ENCODE measurements at regions not wholly inside any gene's neighbourhood (a gene's known extent, or its start where the extent isn't known, plus 50 kb on each side); places are given as distances from the start of the nearest gene placed in this dataset.
A peak's percentile ranks its signal among the peaks of the same experiment; 100 is the strongest.

- H3K23ac ChIP-seq (ENCODE audit: low read length in 2 of 2) = no peak overlapping the region
- no peak overlapping the region for H3K4ac ChIP-seq (ENCODE audit: low read depth in 1 of 2, low read length in 2 of 2)
- H3K4me1 ChIP-seq (ENCODE audit: control insufficient read depth, insufficient read depth, low read depth, low read length) = no peaks in the 10 kb centered on the region
- peak overlapping the region; percentile 86 for H3K27ac ChIP-seq (ENCODE audit: low read length, poor library complexity, severe bottlenecking)
- H3K9me3 ChIP-seq (ENCODE audit: control insufficient read depth, low read length) = peaks cover 9% of the 10 kb centered on the region
- H3K27me3 ChIP-seq (ENCODE audit: control insufficient read depth in 1 of 2, insufficient read depth in 1 of 2, low read length in 2 of 2) = no peaks in the 10 kb centered on the region
- no peak overlapping the region for H3K14ac ChIP-seq (ENCODE audit: low read length in 2 of 2)
- no peaks in the 10 kb centered on the region for H3K79me1 ChIP-seq (replicated peaks; ENCODE audit: low read length, poor library complexity, severe bottlenecking)
- H2BK120ac ChIP-seq (ENCODE audit: low read depth, low read length) = no peak overlapping the region
- H2BK15ac ChIP-seq (ENCODE audit: low read depth, poor library complexity, severe bottlenecking) = no peak overlapping the region
- no peak overlapping the region for H2BK12ac ChIP-seq (ENCODE audit: low read length in 2 of 2)
- H3K36me3 ChIP-seq (ENCODE audit: control insufficient read depth in 1 of 2, insufficient read depth in 2 of 2, low read depth in 1 of 2, low read length in 2 of 2) = no peaks in the 10 kb centered on the region
- whole genome bisulfite sequencing = 0% methylated on average over 1 of the region's 1 CpG
- peak overlapping the region in 1 of 2 experiments; percentile 34 for H3K18ac ChIP-seq (ENCODE audit: low read depth in 1 of 2, low read length in 2 of 2)
- no peak overlapping the region for H4K91ac ChIP-seq (ENCODE audit: low read length)
- H3K4me2 ChIP-seq (ENCODE audit: low read length, poor library complexity, severe bottlenecking) = no peak overlapping the region
- H3K4me3 ChIP-seq (ENCODE audit: insufficient read depth in 1 of 2, low read depth in 1 of 2, low read length in 2 of 2) = no peak overlapping the region
- H2AK5ac ChIP-seq (ENCODE audit: low read length, severe bottlenecking) = no peak overlapping the region
- no peak overlapping the region for H4K8ac ChIP-seq (ENCODE audit: low read length)
- DNase-seq = peak; percentile 72
- H2BK5ac ChIP-seq (ENCODE audit: low read depth, low read length, poor library complexity, severe bottlenecking) = no peak overlapping the region
- no peak overlapping the region for H3K9ac ChIP-seq (ENCODE audit: low read length)
- no peak overlapping the region for H2AFZ ChIP-seq (ENCODE audit: low read depth, low read length)
Measured at GRCh38 chr18:41075212-41075611, 879.8 kb upstream of the PIK3C3 start.

DNA sequence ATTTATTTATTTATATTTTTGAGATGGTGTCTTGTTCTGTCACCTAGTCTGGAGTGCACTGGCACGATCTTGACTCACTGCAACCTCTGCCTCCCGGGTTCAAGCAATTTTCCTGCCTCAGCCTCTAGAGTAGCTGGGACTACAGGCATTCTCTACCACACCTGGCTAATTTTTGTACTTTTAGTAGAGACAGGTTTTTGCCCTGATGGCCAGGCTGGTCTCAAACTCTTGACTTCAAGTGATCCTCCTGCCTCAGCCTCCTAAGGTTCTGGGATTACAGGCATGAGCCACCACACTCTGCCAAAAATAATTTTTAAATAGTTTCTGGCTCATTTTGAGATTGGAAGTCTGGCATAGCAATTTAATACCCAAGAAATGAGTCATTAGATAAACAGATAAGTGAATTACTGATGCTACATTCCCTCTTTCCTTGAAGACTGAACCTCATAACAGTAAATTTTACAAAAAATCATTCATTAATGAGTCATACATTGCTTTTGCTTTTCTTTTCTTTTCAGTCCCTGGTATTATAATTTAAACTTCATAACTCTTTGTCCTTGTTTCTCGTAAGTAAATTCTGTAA is 881.6 kb upstream of the PIK3C3 start:
- no peak overlapping the region for H2BK5ac ChIP-seq (ENCODE audit: low read depth, low read length, poor library complexity, severe bottlenecking)
- H4K91ac ChIP-seq (ENCODE audit: low read length) = no peak overlapping the region
- H2BK15ac ChIP-seq (ENCODE audit: low read depth, poor library complexity, severe bottlenecking) = no peak overlapping the region
- H3K36me3 ChIP-seq (ENCODE audit: control insufficient read depth in 1 of 2, insufficient read depth in 2 of 2, low read depth in 1 of 2, low read length in 2 of 2) = no peaks in the 10 kb centered on the region
- H3K9me3 ChIP-seq (ENCODE audit: control insufficient read depth, low read length) = peaks cover 9% of the 10 kb centered on the region
- no peak overlapping the region for H2AK5ac ChIP-seq (ENCODE audit: low read length, severe bottlenecking)
- no peaks in the 10 kb centered on the region for H3K27me3 ChIP-seq (ENCODE audit: control insufficient read depth in 1 of 2, insufficient read depth in 1 of 2, low read length in 2 of 2)
- H4K8ac ChIP-seq (ENCODE audit: low read length) = no peak overlapping the region
- H3K18ac ChIP-seq (ENCODE audit: low read depth in 1 of 2, low read length in 2 of 2) = no peak overlapping the region
- no peak overlapping the region for H3K23ac ChIP-seq (ENCODE audit: low read length in 2 of 2)
- DNase-seq = peak; percentile 62
- WGBS = 88% methylated on average over 2 of the region's 3 CpGs
- H2BK12ac ChIP-seq (ENCODE audit: low read length in 2 of 2) = no peak overlapping the region
- H3K9ac ChIP-seq (ENCODE audit: low read length) = no peak overlapping the region
- H3K14ac ChIP-seq (ENCODE audit: low read length in 2 of 2) = no peak overlapping the region
- H3K4me2 ChIP-seq (ENCODE audit: low read length, poor library complexity, severe bottlenecking) = no peak overlapping the region
- no peak overlapping the region for H3K4ac ChIP-seq (ENCODE audit: low read depth in 1 of 2, low read length in 2 of 2)
- no peaks in the 10 kb centered on the region for H3K79me1 ChIP-seq (replicated peaks; ENCODE audit: low read length, poor library complexity, severe bottlenecking)
- H3K4me3 ChIP-seq (ENCODE audit: insufficient read depth in 1 of 2, low read depth in 1 of 2, low read length in 2 of 2) = no peak overlapping the region
- H3K4me1 ChIP-seq (ENCODE audit: control insufficient read depth, insufficient read depth, low read depth, low read length) = no peaks in the 10 kb centered on the region
- H2BK120ac ChIP-seq (ENCODE audit: low read depth, low read length) = no peak overlapping the region
- peak overlapping the region; percentile 74 for H3K27ac ChIP-seq (ENCODE audit: low read length, poor library complexity, severe bottlenecking)
- H2AFZ ChIP-seq (ENCODE audit: low read depth, low read length) = no peak overlapping the region

DNA sequence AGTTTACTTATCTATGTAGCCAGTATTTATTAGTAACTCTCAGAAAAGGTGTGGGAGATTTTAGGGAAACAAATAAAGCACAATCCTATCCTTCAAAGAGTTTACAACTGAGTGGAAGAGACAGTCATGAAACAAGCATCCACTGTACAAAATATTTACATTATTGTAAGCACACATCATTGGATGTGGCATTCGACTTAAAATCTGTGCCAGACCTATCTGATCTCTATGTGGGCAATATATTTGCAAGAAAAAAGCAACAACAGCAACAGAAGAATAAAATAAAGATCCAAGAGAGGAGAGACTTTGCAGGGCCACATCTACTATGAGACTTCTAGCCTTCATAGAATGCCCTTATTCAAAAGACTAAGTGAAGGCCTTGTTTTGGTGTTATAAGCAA is 882.1 kb upstream of the PIK3C3 start:
- no peaks in the 10 kb centered on the region for H3K79me1 ChIP-seq (replicated peaks; ENCODE audit: low read length, poor library complexity, severe bottlenecking)
- no peak overlapping the region for H4K8ac ChIP-seq (ENCODE audit: low read length)
- WGBS = 0% methylated on average over 1 of the region's 1 CpG

DNA sequence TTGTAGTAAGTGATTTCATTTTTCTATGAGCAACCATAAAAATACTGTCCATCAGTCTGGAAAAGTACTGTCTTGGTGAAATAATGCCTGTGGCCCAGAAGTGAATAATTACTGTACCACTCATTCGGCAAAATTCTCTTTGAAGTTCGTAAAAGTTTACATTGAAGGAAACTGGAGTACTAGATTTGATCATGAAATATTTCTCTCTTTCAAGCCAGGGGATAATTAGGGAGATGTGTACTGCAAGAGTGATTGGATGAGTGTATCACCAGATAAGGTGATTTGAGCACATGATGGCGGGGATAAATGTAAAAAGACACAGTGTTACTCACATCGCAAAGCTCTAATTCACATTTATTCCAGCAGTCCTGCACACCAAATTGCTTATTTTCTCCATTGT is 883.2 kb upstream of the PIK3C3 start:
- H2AFZ ChIP-seq (ENCODE audit: low read depth, low read length) = no peak overlapping the region
- H3K4ac ChIP-seq (ENCODE audit: low read depth in 1 of 2, low read length in 2 of 2) = no peak overlapping the region
- DNase-seq = no peak
- no peaks in the 10 kb centered on the region for H3K36me3 ChIP-seq (ENCODE audit: control insufficient read depth in 1 of 2, insufficient read depth in 2 of 2, low read depth in 1 of 2, low read length in 2 of 2)
- WGBS = 96% methylated on average over 3 of the region's 4 CpGs
- no peaks in the 10 kb centered on the region for H3K27me3 ChIP-seq (ENCODE audit: control insufficient read depth in 1 of 2, insufficient read depth in 1 of 2, low read length in 2 of 2)
- H2BK12ac ChIP-seq (ENCODE audit: low read length in 2 of 2) = no peak overlapping the region
- H3K27ac ChIP-seq (ENCODE audit: low read length, poor library complexity, severe bottlenecking) = no peak overlapping the region
- no peak overlapping the region for H3K18ac ChIP-seq (ENCODE audit: low read depth in 1 of 2, low read length in 2 of 2)
- H2BK5ac ChIP-seq (ENCODE audit: low read depth, low read length, poor library complexity, severe bottlenecking) = no peak overlapping the region
- peaks cover 9% of the 10 kb centered on the region for H3K9me3 ChIP-seq (ENCODE audit: control insufficient read depth, low read length)
- no peak overlapping the region for H2BK15ac ChIP-seq (ENCODE audit: low read depth, poor library complexity, severe bottlenecking)
- no peak overlapping the region for H4K91ac ChIP-seq (ENCODE audit: low read length)
- H2AK5ac ChIP-seq (ENCODE audit: low read length, severe bottlenecking) = no peak overlapping the region
- no peak overlapping the region for H2BK120ac ChIP-seq (ENCODE audit: low read depth, low read length)
- no peaks in the 10 kb centered on the region for H3K4me1 ChIP-seq (ENCODE audit: control insufficient read depth, insufficient read depth, low read depth, low read length)
- H4K8ac ChIP-seq (ENCODE audit: low read length) = no peak overlapping the region
- no peak overlapping the region for H3K4me3 ChIP-seq (ENCODE audit: insufficient read depth in 1 of 2, low read depth in 1 of 2, low read length in 2 of 2)
- H3K4me2 ChIP-seq (ENCODE audit: low read length, poor library complexity, severe bottlenecking) = no peak overlapping the region
- no peak overlapping the region for H3K14ac ChIP-seq (ENCODE audit: low read length in 2 of 2)
- no peak overlapping the region for H3K9ac ChIP-seq (ENCODE audit: low read length)
- H3K79me1 ChIP-seq (replicated peaks; ENCODE audit: low read length, poor library complexity, severe bottlenecking) = no peaks in the 10 kb centered on the region
- H3K23ac ChIP-seq (ENCODE audit: low read length in 2 of 2) = no peak overlapping the region

More for the DNA sequence above, 882.1 kb upstream of the PIK3C3 start:
- no peak overlapping the region for H2BK15ac ChIP-seq (ENCODE audit: low read depth, poor library complexity, severe bottlenecking)
- no peak overlapping the region for H2BK12ac ChIP-seq (ENCODE audit: low read length in 2 of 2)
- no peak overlapping the region for H2AK5ac ChIP-seq (ENCODE audit: low read length, severe bottlenecking)
- no peak overlapping the region for H2BK5ac ChIP-seq (ENCODE audit: low read depth, low read length, poor library complexity, severe bottlenecking)
- no peaks in the 10 kb centered on the region for H3K4me1 ChIP-seq (ENCODE audit: control insufficient read depth, insufficient read depth, low read depth, low read length)
- no peak overlapping the region for H3K4ac ChIP-seq (ENCODE audit: low read depth in 1 of 2, low read length in 2 of 2)
- H3K14ac ChIP-seq (ENCODE audit: low read length in 2 of 2) = no peak overlapping the region
- no peak overlapping the region for H3K4me2 ChIP-seq (ENCODE audit: low read length, poor library complexity, severe bottlenecking)
- no peak overlapping the region for H3K4me3 ChIP-seq (ENCODE audit: insufficient read depth in 1 of 2, low read depth in 1 of 2, low read length in 2 of 2)
- H2AFZ ChIP-seq (ENCODE audit: low read depth, low read length) = no peak overlapping the region
- no peak overlapping the region for H3K18ac ChIP-seq (ENCODE audit: low read depth in 1 of 2, low read length in 2 of 2)
- no peak overlapping the region for H4K91ac ChIP-seq (ENCODE audit: low read length)
- H3K23ac ChIP-seq (ENCODE audit: low read length in 2 of 2) = no peak overlapping the region
- no peak overlapping the region for H2BK120ac ChIP-seq (ENCODE audit: low read depth, low read length)
- peaks cover 9% of the 10 kb centered on the region for H3K9me3 ChIP-seq (ENCODE audit: control insufficient read depth, low read length)
- no peak overlapping the region for H3K27ac ChIP-seq (ENCODE audit: low read length, poor library complexity, severe bottlenecking)
- no peaks in the 10 kb centered on the region for H3K27me3 ChIP-seq (ENCODE audit: control insufficient read depth in 1 of 2, insufficient read depth in 1 of 2, low read length in 2 of 2)
- no peaks in the 10 kb centered on the region for H3K36me3 ChIP-seq (ENCODE audit: control insufficient read depth in 1 of 2, insufficient read depth in 2 of 2, low read depth in 1 of 2, low read length in 2 of 2)
- peak; percentile 32 for DNase-seq
- H3K9ac ChIP-seq (ENCODE audit: low read length) = no peak overlapping the region
